Sigmoid colon (tissue), 3 donors: ENCODE measurements at regions not wholly inside any gene's neighbourhood (a gene's known extent, or its start where the extent isn't known, plus 50 kb on each side); places are given as distances from the start of the nearest gene placed in this dataset.

Experiments used
- CTCF ChIP-seq, 4 experiments: fragments of 450-650 bp in 3 of 4; fragments of 200-600 bp in 1 of 4; IDR thresholded peaks; one replicate each; pipeline ENCODE4 v1.5.1; 2016 to 2019; ENCODE audit warnings: antibody characterized with exemption in 4 of 4, mild to moderate bottlenecking in 3 of 4, moderate library complexity in 2 of 4
- POLR2A ChIP-seq, 2 donors: fragments of 450-650 bp; IDR thresholded peaks; one replicate each; pipeline ENCODE4 v1.6.1; 2016; ENCODE audit warnings: antibody characterized with exemption in 2 of 2, mild to moderate bottlenecking in 2 of 2, moderate library complexity in 2 of 2

- TF ChIP-seq POLR2A (IDR thresholded peaks at IDR 0.05) (no peak), CTCF (IDR thresholded peaks at IDR 0.05) (no peak)
Measured at GRCh38 chr14:106317593-106317992, 791.2 kb downstream of the TMEM121 start.
